ENCODE measurements at regions not wholly inside any gene's neighbourhood (a gene's known extent, or its start where the extent isn't known, plus 50 kb on each side); places are given as distances from the start of the nearest gene placed in this dataset.

DNA sequence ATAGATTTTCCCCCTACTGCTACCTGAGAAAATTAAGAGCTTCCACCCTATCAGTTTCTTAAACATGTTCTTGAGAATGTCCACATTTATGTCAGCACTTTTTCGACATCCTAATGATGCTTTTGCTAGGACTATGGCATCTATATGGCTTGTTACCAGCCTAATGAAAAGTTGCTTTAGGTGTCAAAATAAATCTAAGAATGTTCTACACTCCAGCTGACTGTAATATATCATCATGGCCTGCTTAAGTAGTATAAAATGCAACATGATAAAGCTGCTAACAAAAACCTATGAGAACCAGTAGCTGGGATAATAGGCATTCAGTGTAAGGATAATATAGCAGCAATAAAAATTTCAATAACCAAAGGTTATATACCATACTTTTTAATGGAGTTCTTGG lies 1983.5 kb upstream of the CELF4 start (continued):
- TF ChIP-seq, protein P1, sequence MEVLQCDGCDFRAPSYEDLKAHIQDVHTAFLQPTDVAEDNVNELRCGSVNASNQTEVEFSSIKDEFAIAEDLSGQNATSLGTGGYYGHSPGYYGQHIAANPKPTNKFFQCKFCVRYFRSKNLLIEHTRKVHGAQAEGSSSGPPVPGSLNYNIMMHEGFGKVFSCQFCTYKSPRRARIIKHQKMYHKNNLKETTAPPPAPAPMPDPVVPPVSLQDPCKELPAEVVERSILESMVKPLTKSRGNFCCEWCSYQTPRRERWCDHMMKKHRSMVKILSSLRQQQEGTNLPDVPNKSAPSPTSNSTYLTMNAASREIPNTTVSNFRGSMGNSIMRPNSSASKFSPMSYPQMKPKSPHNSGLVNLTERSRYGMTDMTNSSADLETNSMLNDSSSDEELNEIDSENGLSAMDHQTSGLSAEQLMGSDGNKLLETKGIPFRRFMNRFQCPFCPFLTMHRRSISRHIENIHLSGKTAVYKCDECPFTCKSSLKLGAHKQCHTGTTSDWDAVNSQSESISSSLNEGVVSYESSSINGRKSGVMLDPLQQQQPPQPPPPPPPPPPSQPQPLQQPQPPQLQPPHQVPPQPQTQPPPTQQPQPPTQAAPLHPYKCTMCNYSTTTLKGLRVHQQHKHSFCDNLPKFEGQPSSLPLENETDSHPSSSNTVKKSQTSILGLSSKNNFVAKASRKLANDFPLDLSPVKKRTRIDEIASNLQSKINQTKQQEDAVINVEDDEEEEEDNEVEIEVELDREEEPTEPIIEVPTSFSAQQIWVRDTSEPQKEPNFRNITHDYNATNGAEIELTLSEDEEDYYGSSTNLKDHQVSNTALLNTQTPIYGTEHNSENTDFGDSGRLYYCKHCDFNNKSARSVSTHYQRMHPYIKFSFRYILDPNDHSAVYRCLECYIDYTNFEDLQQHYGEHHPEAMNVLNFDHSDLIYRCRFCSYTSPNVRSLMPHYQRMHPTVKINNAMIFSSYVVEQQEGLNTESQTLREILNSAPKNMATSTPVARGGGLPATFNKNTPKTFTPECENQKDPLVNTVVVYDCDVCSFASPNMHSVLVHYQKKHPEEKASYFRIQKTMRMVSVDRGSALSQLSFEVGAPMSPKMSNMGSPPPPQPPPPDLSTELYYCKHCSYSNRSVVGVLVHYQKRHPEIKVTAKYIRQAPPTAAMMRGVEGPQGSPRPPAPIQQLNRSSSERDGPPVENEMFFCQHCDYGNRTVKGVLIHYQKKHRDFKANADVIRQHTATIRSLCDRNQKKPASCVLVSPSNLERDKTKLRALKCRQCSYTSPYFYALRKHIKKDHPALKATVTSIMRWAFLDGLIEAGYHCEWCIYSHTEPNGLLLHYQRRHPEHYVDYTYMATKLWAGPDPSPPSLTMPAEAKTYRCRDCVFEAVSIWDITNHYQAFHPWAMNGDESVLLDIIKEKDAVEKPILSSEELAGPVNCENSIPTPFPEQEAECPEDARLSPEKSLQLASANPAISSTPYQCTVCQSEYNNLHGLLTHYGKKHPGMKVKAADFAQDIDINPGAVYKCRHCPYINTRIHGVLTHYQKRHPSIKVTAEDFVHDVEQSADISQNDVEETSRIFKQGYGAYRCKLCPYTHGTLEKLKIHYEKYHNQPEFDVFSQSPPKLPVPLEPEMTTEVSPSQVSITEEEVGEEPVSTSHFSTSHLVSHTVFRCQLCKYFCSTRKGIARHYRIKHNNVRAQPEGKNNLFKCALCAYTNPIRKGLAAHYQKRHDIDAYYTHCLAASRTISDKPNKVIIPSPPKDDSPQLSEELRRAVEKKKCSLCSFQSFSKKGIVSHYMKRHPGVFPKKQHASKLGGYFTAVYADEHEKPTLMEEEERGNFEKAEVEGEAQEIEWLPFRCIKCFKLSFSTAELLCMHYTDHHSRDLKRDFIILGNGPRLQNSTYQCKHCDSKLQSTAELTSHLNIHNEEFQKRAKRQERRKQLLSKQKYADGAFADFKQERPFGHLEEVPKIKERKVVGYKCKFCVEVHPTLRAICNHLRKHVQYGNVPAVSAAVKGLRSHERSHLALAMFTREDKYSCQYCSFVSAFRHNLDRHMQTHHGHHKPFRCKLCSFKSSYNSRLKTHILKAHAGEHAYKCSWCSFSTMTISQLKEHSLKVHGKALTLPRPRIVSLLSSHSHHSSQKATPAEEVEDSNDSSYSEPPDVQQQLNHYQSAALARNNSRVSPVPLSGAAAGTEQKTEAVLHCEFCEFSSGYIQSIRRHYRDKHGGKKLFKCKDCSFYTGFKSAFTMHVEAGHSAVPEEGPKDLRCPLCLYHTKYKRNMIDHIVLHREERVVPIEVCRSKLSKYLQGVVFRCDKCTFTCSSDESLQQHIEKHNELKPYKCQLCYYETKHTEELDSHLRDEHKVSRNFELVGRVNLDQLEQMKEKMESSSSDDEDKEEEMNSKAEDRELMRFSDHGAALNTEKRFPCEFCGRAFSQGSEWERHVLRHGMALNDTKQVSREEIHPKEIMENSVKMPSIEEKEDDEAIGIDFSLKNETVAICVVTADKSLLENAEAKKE (CRISPR knock-in tag; IDR thresholded peaks at IDR 0.05): no peak
- no peak for TF ChIP-seq ZNF331 (CRISPR knock-in tag; IDR thresholded peaks at IDR 0.05; ENCODE audit: low read depth)

DNA sequence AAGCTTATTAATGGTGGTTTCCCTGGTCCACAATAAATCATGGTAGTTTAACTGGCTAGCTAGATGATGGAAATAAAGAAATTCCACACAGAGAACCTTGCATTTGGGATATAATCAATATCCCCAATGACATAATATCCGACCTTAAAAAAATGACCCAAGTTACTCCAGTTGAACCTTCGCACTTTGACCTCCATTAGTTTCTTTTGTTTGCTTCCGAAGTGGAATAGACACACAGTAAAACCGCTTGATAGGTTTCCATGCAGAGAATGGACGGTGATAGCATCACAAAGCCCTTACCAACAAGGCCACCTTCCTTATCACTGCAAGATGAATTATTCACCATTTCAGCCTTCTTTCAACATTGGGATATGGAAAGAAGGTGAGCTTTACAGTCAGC lies 1966.1 kb upstream of the CELF4 start:
- H3K27ac Mint-ChIP-seq: no peak overlapping the region
- no peaks in the 10 kb centered on the region for H3K27me3 Mint-ChIP-seq (ENCODE audit: insufficient read depth, low read depth, poor library complexity)
- no peaks in the 10 kb centered on the region for H3F3A ChIP-seq (replicated peaks; ENCODE audit: low read depth)
- H3K4me1 ChIP-seq (ENCODE audit: insufficient read depth): no peaks in the 10 kb centered on the region
- H3K79me2 ChIP-seq (replicated peaks; ENCODE audit: insufficient read depth): no peaks in the 10 kb centered on the region
- no peaks in the 10 kb centered on the region for H3K36me3 ChIP-seq (ENCODE audit: insufficient read depth)
- H3K4me3 Mint-ChIP-seq: no peak overlapping the region
- H3K27ac ChIP-seq (ENCODE audit: low read depth): no peak overlapping the region
- H3K27me3 ChIP-seq (ENCODE audit: insufficient read depth): no peaks in the 10 kb centered on the region
- H3K4me3 ChIP-seq: no peak overlapping the region
- H4K20me1 ChIP-seq (replicated peaks; ENCODE audit: insufficient read depth): no peaks in the 10 kb centered on the region
- DNase-seq (ENCODE audit: low spot score) (no peak), ATAC-seq (no peak)
- no peaks in the 10 kb centered on the region for H3K36me3 Mint-ChIP-seq (ENCODE audit: low read depth)
- H3K4me1 Mint-ChIP-seq: no peaks in the 10 kb centered on the region
- H3K9me2 ChIP-seq (ENCODE audit: insufficient read depth): no peaks in the 10 kb centered on the region
- H3K4me2 ChIP-seq: no peak overlapping the region
- H3K9me3 Mint-ChIP-seq: no peaks in the 10 kb centered on the region
- no peak overlapping the region for H2AFZ ChIP-seq
- TF ChIP-seq, protein P2, sequence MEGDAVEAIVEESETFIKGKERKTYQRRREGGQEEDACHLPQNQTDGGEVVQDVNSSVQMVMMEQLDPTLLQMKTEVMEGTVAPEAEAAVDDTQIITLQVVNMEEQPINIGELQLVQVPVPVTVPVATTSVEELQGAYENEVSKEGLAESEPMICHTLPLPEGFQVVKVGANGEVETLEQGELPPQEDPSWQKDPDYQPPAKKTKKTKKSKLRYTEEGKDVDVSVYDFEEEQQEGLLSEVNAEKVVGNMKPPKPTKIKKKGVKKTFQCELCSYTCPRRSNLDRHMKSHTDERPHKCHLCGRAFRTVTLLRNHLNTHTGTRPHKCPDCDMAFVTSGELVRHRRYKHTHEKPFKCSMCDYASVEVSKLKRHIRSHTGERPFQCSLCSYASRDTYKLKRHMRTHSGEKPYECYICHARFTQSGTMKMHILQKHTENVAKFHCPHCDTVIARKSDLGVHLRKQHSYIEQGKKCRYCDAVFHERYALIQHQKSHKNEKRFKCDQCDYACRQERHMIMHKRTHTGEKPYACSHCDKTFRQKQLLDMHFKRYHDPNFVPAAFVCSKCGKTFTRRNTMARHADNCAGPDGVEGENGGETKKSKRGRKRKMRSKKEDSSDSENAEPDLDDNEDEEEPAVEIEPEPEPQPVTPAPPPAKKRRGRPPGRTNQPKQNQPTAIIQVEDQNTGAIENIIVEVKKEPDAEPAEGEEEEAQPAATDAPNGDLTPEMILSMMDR (conservative IDR thresholded peaks at IDR 0.05; ENCODE audit: low read depth in 2 of 2): no peak
- TF ChIP-seq, protein P3, sequence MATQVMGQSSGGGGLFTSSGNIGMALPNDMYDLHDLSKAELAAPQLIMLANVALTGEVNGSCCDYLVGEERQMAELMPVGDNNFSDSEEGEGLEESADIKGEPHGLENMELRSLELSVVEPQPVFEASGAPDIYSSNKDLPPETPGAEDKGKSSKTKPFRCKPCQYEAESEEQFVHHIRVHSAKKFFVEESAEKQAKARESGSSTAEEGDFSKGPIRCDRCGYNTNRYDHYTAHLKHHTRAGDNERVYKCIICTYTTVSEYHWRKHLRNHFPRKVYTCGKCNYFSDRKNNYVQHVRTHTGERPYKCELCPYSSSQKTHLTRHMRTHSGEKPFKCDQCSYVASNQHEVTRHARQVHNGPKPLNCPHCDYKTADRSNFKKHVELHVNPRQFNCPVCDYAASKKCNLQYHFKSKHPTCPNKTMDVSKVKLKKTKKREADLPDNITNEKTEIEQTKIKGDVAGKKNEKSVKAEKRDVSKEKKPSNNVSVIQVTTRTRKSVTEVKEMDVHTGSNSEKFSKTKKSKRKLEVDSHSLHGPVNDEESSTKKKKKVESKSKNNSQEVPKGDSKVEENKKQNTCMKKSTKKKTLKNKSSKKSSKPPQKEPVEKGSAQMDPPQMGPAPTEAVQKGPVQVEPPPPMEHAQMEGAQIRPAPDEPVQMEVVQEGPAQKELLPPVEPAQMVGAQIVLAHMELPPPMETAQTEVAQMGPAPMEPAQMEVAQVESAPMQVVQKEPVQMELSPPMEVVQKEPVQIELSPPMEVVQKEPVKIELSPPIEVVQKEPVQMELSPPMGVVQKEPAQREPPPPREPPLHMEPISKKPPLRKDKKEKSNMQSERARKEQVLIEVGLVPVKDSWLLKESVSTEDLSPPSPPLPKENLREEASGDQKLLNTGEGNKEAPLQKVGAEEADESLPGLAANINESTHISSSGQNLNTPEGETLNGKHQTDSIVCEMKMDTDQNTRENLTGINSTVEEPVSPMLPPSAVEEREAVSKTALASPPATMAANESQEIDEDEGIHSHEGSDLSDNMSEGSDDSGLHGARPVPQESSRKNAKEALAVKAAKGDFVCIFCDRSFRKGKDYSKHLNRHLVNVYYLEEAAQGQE (IDR thresholded peaks at IDR 0.05; ENCODE audit: unreplicated experiment): no peak

Measured in GM23338 (cell line).